HCT116 (cell line): ENCODE measurements at regions not wholly inside any gene's neighbourhood (a gene's known extent, or its start where the extent isn't known, plus 50 kb on each side); places are given as distances from the start of the nearest gene placed in this dataset.

Experiments
- ATAC-seq: fragments of 200-7000 bp; cut with Tn5 transposase; 2 replicates; pipeline ENCODE4 v1.9.1; 2020; ENCODE audit warnings: mild to moderate bottlenecking, moderate library complexity
- BruUV-seq: library from RNA; stranded (reverse); fragments of 400-500 nt; replicated peaks from 2 replicates; lab custom pipeline; 2021; lab: Mats Ljungman, UMichigan
- CTCF ChIA-PET: fragments of 300-600 bp; sonication (Branson Sonifier 250); formaldehyde crosslinking; loops from one replicate; lab custom pipeline; 2021; ENCODE audit warnings: antibody characterized with exemption; lab: Charles Lee
- POLR2A ChIA-PET: fragments of 300-600, 350-600 bp; sonication (Branson Sonifier 250); formaldehyde crosslinking; loops from one replicate; lab custom pipeline; 2021; ENCODE audit warnings: antibody characterized with exemption; lab: Charles Lee
- RAD21 ChIA-PET, 2 experiments: fragments of 300-600 bp; sonication (Branson Sonifier 250); formaldehyde crosslinking; loops; one replicate each; lab custom pipeline; 2023; ENCODE audit warnings: low total read pairs in 2 of 2; ENCODE audit not compliant: uncharacterized antibody in 2 of 2, unreplicated experiment in 2 of 2, low non-redundant PET in 1 of 2; lab: Charles Lee
- DNase-seq: peaks from one replicate; pipeline ENCODE4 v3.0.0-alpha.2; 2010; ENCODE audit warnings: low read depth, low spot score
- H2AFZ ChIP-seq: fragments of 200-600 bp; shearing (Covaris generic), sonication (generic); 2 replicates; pipeline ENCODE4 v1.6.1; 2017; ENCODE audit warnings: low read depth, mixed run types, mixed read lengths, antibody characterized with exemption, low read length; ENCODE audit not compliant: poor library complexity, severe bottlenecking
- H3K27ac ChIP-seq: 2 replicates; pipeline ENCODE4 v1.5.1; 2012; ENCODE audit warnings: low read depth, low read length
- H3K27me3 ChIP-seq: fragments of 200-600 bp; sonication (generic); 2 replicates; pipeline ENCODE4 v1.6.1; 2016; ENCODE audit warnings: mixed run types, low read length, mixed read lengths; ENCODE audit not compliant: insufficient read depth
- H3K36me3 ChIP-seq, 2 experiments: fragments of 200-500 bp in 1 of 2; fragments of 200-600 bp in 1 of 2; sonication (Bioruptor generic) in 1 of 2; sonication (generic) in 1 of 2; 2 replicates each; pipeline versions ENCODE4 v1.5.1 to v1.6.1; 2014 to 2016; ENCODE audit warnings: low read length in 2 of 2, inconsistent platforms in 1 of 2, mixed read lengths in 1 of 2, mixed run types in 1 of 2; ENCODE audit not compliant: insufficient read depth in 2 of 2, control insufficient read depth in 1 of 2
- H3K4me1 ChIP-seq, 2 experiments: fragments of 200-600 bp in 1 of 2; sonication (generic) in 1 of 2; 2 replicates each; pipeline versions ENCODE4 v1.5.1 to v1.6.1; 2012 to 2017; ENCODE audit warnings: low read length in 2 of 2, inconsistent platforms in 1 of 2, mild to moderate bottlenecking in 1 of 2, mixed read lengths in 1 of 2, mixed run types in 1 of 2, moderate library complexity in 1 of 2; ENCODE audit not compliant: insufficient read depth in 2 of 2, control insufficient read depth in 1 of 2
- H3K4me2 ChIP-seq: fragments of 200-600 bp; sonication (generic); 2 replicates; pipeline ENCODE4 v1.6.1; 2017; ENCODE audit warnings: mixed run types, low read length, mixed read lengths
- H3K4me3 ChIP-seq, 2 experiments: fragments of 200-600 bp in 1 of 2; sonication (generic) in 1 of 2; replicated peaks in 1 of 2; 2 replicates each; pipeline ENCODE4 v1.5.1; 2011 to 2016; ENCODE audit warnings: low read length in 2 of 2, control low read depth in 1 of 2, low read depth in 1 of 2, mild to moderate bottlenecking in 1 of 2, mixed read lengths in 1 of 2, mixed run types in 1 of 2
- H3K79me2 ChIP-seq: fragments of 200-600 bp; sonication (generic); 2 replicates; pipeline ENCODE4 v1.6.1; 2017; ENCODE audit warnings: mild to moderate bottlenecking, mixed run types, low read length, moderate library complexity, mixed read lengths; ENCODE audit not compliant: insufficient read depth
- H3K9ac ChIP-seq: fragments of 200-600 bp; sonication (generic); 2 replicates; pipeline ENCODE4 v1.6.1; 2016; ENCODE audit warnings: low read length, mixed read lengths
- H3K9me2 ChIP-seq: fragments of 200-600 bp; sonication (generic), shearing (Covaris generic); 2 replicates; pipeline ENCODE4 v1.6.1; 2017; ENCODE audit warnings: mixed run types, mild to moderate bottlenecking, moderate library complexity; ENCODE audit not compliant: insufficient read depth
- H3K9me3 ChIP-seq, 2 experiments: fragments of 200-500 bp in 1 of 2; fragments of 200-600 bp in 1 of 2; sonication (Bioruptor generic) in 1 of 2; sonication (generic) in 1 of 2; 2 replicates each; pipeline ENCODE4 v1.6.1; 2014 to 2017; ENCODE audit warnings: low read length in 2 of 2, mixed read lengths in 2 of 2, inconsistent platforms in 1 of 2, low read depth in 1 of 2, mild to moderate bottlenecking in 1 of 2, mixed run types in 1 of 2, moderate library complexity in 1 of 2; ENCODE audit not compliant: control insufficient read depth in 1 of 2, insufficient read depth in 1 of 2
- H4K20me1 ChIP-seq: fragments of 200-600 bp; sonication (generic), shearing (Covaris generic); 2 replicates; pipeline ENCODE4 v1.6.1; 2017; ENCODE audit warnings: mixed run types, mild to moderate bottlenecking, moderate library complexity; ENCODE audit not compliant: insufficient read depth
- ATF3 ChIP-seq: IDR thresholded peaks from 2 replicates; pipeline ENCODE4 v1.6.1; 2012
- CEBPB ChIP-seq: IDR thresholded peaks from 2 replicates; pipeline ENCODE4 v1.6.1; 2012; ENCODE audit warnings: low read depth
- EGR1 ChIP-seq: IDR thresholded peaks from 2 replicates; pipeline ENCODE4 v1.6.1; 2012; ENCODE audit warnings: low read depth
- ELF1 ChIP-seq: IDR thresholded peaks from 2 replicates; pipeline ENCODE4 v1.6.1; 2012; ENCODE audit warnings: low read depth, borderline replicate concordance
- EZH2phosphoT487 ChIP-seq: fragments of 200-600 bp; IDR thresholded peaks from 2 replicates; pipeline ENCODE4 v1.6.1; 2018; ENCODE audit warnings: antibody characterized with exemption, borderline replicate concordance
- FOSL1 ChIP-seq: IDR thresholded peaks from 2 replicates; pipeline ENCODE4 v1.6.1; 2012; ENCODE audit warnings: low read depth
- MAX ChIP-seq: IDR thresholded peaks from 2 replicates; pipeline ENCODE4 v1.6.1; 2012
- POLR2A ChIP-seq: IDR thresholded peaks from 2 replicates; pipeline ENCODE4 v1.7.0; 2011; ENCODE audit warnings: borderline replicate concordance; ENCODE audit not compliant: insufficient read depth, insufficient read length; ENCODE audit errors: extremely low read depth
- RAD21 ChIP-seq: IDR thresholded peaks from 2 replicates; pipeline ENCODE4 v1.6.1; 2012; ENCODE audit warnings: low read depth, mild to moderate bottlenecking
- REST ChIP-seq: IDR thresholded peaks from 2 replicates; pipeline ENCODE4 v1.6.1; 2012; ENCODE audit warnings: low read depth
- SIN3A ChIP-seq: IDR thresholded peaks from 2 replicates; pipeline ENCODE4 v1.6.1; 2012; ENCODE audit warnings: low read depth
- SP1 ChIP-seq: IDR thresholded peaks from 2 replicates; pipeline ENCODE4 v1.6.1; 2012; ENCODE audit warnings: low read depth
- SRF ChIP-seq: IDR thresholded peaks from 2 replicates; pipeline ENCODE4 v1.6.1; 2012; ENCODE audit warnings: low read depth
- TCF7L2 ChIP-seq: IDR thresholded peaks from 2 replicates; pipeline ENCODE4 v1.7.0; 2011; ENCODE audit warnings: borderline replicate concordance, inconsistent platforms; ENCODE audit not compliant: insufficient read depth, insufficient read length; ENCODE audit errors: extremely low read depth
- ZBTB33 ChIP-seq: IDR thresholded peaks from 2 replicates; pipeline ENCODE4 v1.6.1; 2011; ENCODE audit warnings: mild to moderate bottlenecking, low read length, moderate library complexity; ENCODE audit not compliant: insufficient replicate concordance; ENCODE audit errors: extremely low read depth
- ZFX ChIP-seq: fragments of 450-650 bp; IDR thresholded peaks from 2 replicates; pipeline ENCODE4 v1.6.1; 2017
- ZNF274 ChIP-seq: fragments of 200-500 bp; sonication (Bioruptor generic); IDR thresholded peaks from 2 replicates; pipeline ENCODE4 v1.6.1; 2014; ENCODE audit warnings: mild to moderate bottlenecking, low read depth, low read length, inconsistent platforms
- intact Hi-C: fragments of 100-400 bp; cut with micrococcal nuclease; formaldehyde crosslinking; loops from 2 replicates; pipeline ENCODE4 v1.10.0; 2022
- TF ChIP-seq, protein P1 (sequence below), 3 experiments: fragments of 200-600 bp in 1 of 3; sonication (generic) in 1 of 3; IDR thresholded peaks in 2 of 3; conservative IDR thresholded peaks in 1 of 3; 2 replicates each; pipeline ENCODE4 v1.5.1; 2012 to 2017; ENCODE audit warnings: low read depth in 2 of 3, low read length in 2 of 3, antibody characterized with exemption in 1 of 3, borderline replicate concordance in 1 of 3, control low read depth in 1 of 3, mild to moderate bottlenecking in 1 of 3, mixed read lengths in 1 of 3, mixed run types in 1 of 3, moderate library complexity in 1 of 3; ENCODE audit not compliant: insufficient read depth in 1 of 3

- no peak for DNase-seq
- no peak for ATAC-seq
- Histone ChIP-seq H3K9ac (no peak overlapping the region), H4K20me1 (no peaks in the 10 kb centered on the region), H3K4me2 (no peak overlapping the region), H3K36me3 (no peaks in the 10 kb centered on the region), H3K27ac (no peak overlapping the region), H3K27me3 (peaks cover 9% of the 10 kb centered on the region; the same call in 1 of the 2 replicates), H2AFZ (no peak overlapping the region), H3K4me1 (no peaks in the 10 kb centered on the region), H3K4me3 (no peak overlapping the region), H3K79me2 (no peaks in the 10 kb centered on the region), H3K9me3 (no peaks in the 10 kb centered on the region), H3K9me2 (no peaks in the 10 kb centered on the region)
- intact Hi-C loops: no loop called here
- no TSS peak for BruUV-seq
- ChIA-PET POLR2A (no interaction called here), RAD21 (no interaction called here), CTCF (no interaction called here)
- TF ChIP-seq REST (no peak), FOSL1 (no peak), MAX (no peak), EZH2phosphoT487 (no peak), POLR2A (no peak), ELF1 (no peak), SIN3A (no peak), RAD21 (no peak), ATF3 (no peak), ZFX (no peak), SRF (no peak), SP1 (no peak), TCF7L2 (no peak), ZNF274 (no peak), EGR1 (no peak), CEBPB (no peak), ZBTB33 (no peak)
- TF ChIP-seq, protein P1, sequence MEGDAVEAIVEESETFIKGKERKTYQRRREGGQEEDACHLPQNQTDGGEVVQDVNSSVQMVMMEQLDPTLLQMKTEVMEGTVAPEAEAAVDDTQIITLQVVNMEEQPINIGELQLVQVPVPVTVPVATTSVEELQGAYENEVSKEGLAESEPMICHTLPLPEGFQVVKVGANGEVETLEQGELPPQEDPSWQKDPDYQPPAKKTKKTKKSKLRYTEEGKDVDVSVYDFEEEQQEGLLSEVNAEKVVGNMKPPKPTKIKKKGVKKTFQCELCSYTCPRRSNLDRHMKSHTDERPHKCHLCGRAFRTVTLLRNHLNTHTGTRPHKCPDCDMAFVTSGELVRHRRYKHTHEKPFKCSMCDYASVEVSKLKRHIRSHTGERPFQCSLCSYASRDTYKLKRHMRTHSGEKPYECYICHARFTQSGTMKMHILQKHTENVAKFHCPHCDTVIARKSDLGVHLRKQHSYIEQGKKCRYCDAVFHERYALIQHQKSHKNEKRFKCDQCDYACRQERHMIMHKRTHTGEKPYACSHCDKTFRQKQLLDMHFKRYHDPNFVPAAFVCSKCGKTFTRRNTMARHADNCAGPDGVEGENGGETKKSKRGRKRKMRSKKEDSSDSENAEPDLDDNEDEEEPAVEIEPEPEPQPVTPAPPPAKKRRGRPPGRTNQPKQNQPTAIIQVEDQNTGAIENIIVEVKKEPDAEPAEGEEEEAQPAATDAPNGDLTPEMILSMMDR (IDR thresholded peaks at IDR 0.05 in 2 of 3, conservative IDR thresholded peaks at IDR 0.05 in 1 of 3; ENCODE audit: borderline replicate concordance in 1 of 3, insufficient read depth in 1 of 3, low read depth in 2 of 3, low read length in 2 of 3): no peak
Observed at GRCh38 chr3:24828011-24828410, 333.4 kb upstream of the THRB start.
